ENCODE measurements at regions not wholly inside any gene's neighbourhood (a gene's known extent, or its start where the extent isn't known, plus 50 kb on each side); places are given as distances from the start of the nearest gene placed in this dataset.

DNA sequence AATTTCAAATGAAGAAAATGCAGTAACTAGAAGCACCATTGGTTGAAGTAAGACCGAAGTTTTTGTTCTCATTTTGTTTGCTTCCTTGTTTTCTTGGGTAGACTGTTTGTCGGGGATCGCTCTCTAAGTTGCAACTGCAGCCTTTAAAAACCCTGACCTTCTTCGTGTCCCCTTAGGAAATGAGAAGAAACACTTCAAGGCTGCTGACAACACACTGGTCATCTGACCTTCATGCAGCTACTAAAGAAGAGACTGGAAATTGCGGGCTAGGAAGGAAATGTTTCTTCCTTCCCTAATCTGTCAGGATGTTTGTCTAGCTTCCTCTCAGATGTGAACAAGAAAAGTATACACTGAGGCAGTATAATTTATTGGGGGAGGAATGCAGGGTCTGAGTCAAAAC lies 50.7 kb upstream of the CHSY3 start:
- Histone ChIP-seq H3K4me3 (no peak overlapping the region), H3K9me3 (no peaks in the 10 kb centered on the region), H3K27me3 (no peaks in the 10 kb centered on the region), H3K27ac (no peak overlapping the region), H3K36me3 (no peaks in the 10 kb centered on the region), H3K4me1 (no peaks in the 10 kb centered on the region)
- TF ChIP-seq CTCF (IDR thresholded peaks at IDR 0.05) (no peak), POLR2A (IDR thresholded peaks at IDR 0.05) (no peak)
- DNase-seq, result no peak
